A673 (cell line): ENCODE measurements at regions not wholly inside any gene's neighbourhood (a gene's known extent, or its start where the extent isn't known, plus 50 kb on each side); places are given as distances from the start of the nearest gene placed in this dataset.

Experiments
- EZH2 ChIP-seq: fragments of 200-600 bp; sonication (generic); IDR thresholded peaks from 2 replicates; pipeline ENCODE4 v1.6.1; 2017; ENCODE audit warnings: borderline replicate concordance, low read depth, mild to moderate bottlenecking, mixed read lengths, antibody characterized with exemption, low read length; ENCODE audit not compliant: poor library complexity, severe bottlenecking
- TF ChIP-seq, protein P1 (sequence below): fragments of 300-800, 200-600 bp; sonication (generic); conservative IDR thresholded peaks from 2 replicates; pipeline ENCODE4 v1.5.1; 2017; ENCODE audit warnings: low read depth, mild to moderate bottlenecking, antibody characterized with exemption, low read length, moderate library complexity, mixed read lengths

DNA sequence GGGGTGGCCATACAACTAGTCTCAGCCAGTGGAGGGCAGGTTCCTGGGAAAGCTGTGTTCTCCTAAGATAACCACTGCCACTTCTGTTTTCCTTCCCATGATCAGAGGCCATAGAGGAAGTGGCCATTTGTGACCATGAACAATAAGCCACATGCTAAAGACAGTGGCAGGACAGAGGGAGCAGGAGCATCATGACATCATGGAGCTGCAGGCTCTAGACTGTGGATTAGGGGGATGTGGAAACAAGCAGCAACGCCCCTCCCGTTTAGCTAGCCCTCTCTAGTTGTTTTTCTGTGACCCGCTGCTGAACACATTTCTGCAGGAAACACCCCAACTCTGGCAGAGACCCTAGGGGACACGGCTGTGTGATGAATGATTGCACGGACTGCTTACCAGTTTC is 195.0 kb upstream of the NECTIN1 start:
- TF ChIP-seq, protein P1, sequence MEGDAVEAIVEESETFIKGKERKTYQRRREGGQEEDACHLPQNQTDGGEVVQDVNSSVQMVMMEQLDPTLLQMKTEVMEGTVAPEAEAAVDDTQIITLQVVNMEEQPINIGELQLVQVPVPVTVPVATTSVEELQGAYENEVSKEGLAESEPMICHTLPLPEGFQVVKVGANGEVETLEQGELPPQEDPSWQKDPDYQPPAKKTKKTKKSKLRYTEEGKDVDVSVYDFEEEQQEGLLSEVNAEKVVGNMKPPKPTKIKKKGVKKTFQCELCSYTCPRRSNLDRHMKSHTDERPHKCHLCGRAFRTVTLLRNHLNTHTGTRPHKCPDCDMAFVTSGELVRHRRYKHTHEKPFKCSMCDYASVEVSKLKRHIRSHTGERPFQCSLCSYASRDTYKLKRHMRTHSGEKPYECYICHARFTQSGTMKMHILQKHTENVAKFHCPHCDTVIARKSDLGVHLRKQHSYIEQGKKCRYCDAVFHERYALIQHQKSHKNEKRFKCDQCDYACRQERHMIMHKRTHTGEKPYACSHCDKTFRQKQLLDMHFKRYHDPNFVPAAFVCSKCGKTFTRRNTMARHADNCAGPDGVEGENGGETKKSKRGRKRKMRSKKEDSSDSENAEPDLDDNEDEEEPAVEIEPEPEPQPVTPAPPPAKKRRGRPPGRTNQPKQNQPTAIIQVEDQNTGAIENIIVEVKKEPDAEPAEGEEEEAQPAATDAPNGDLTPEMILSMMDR: no peak
- TF ChIP-seq EZH2: no peak
